HG02642 (cell line): ENCODE measurements at regions not wholly inside any gene's neighbourhood (a gene's known extent, or its start where the extent isn't known, plus 50 kb on each side); places are given as distances from the start of the nearest gene placed in this dataset.
"Not testable (repeated sequence)": the region's sequence is repeated elsewhere in the genome, so short reads cannot be mapped to it uniquely, and the experiment has no call there.

Experiments
- ATAC-seq: cut with Tn5 transposase; IDR thresholded peaks from one replicate; pipeline ENCODE4 v1.9.1; 2021; ENCODE audit warnings: mild to moderate bottlenecking; ENCODE audit not compliant: unreplicated experiment, poor library complexity

DNA sequence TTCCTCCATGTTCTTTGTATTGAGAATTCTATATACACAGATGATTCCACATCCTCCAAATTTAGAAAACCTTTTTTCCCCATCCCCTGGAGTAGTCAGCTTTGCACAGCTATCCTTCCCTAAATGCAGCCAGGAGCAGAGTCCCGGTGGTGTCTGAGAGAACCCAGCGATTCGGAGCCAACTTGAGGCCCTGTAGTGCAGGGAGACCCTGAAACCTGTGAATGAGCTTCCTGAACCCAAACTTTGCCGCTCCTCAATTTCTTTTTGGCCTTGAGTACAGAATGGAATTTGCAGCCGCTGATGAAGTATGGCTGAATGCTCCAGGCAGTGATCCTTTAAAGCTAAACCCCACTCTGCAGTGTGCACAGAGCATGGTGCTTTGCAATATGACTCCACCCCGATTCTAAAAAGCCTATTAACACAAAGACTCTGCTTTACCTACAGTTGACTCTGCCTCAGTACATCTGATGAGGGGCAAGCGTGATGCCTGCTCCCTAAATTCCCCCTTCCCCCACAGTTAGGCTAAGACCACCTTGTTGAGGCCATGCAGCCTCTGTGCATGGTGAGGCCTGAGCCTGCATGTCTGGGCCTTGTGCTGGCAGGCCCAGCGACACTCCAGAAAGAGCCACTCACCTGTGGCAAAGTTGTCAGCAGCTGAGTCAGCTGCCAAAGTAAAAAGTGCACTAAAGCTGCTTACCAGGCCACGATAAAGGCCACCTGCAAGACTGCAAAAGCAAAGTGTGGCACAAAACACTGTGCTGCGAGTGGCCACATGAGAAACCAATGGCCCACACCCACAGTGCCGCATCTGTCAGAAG lies 82.1 kb downstream of the PLEKHG1 start:
- no peak for ATAC-seq

DNA sequence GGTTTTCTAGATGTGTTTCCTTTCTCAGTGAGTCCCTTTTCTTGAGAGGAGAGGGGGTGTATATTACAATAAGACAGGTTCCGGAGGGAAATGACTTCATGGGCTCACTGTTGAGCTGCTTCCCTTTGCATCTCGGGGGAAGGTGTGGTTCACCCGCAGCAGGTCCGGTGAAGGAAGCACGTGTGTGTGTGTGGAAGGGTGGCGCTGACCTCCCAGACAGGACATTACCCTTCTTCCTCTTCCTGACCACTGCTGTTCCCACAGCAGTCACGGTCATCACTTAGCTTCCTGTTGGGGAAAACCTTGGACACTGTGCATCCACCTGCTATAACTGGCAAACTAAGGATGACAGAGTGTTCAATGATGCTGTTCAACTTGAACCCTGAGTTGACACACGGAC lies 83.6 kb downstream of the PLEKHG1 start:
- no peak for ATAC-seq

DNA sequence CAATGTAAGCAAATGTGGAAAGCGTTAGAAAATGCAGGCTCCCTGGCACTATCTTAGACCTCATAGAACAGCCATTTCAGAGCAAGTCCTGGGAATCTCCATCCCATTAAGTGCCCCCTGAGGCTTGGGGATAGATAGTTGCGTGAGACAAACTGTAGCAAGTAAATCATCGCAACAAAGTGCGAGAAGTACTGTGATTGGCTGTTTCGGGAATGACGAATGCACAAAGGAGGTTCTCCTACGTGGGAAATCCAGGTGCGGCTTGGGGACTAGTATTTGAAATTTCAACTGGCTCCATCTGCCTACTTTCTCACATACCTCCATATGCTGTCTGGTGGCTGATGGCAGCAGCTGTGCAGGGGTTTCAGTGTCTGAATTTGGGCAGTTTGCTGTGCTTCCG lies 84.5 kb downstream of the PLEKHG1 start:
- no peak for ATAC-seq

DNA sequence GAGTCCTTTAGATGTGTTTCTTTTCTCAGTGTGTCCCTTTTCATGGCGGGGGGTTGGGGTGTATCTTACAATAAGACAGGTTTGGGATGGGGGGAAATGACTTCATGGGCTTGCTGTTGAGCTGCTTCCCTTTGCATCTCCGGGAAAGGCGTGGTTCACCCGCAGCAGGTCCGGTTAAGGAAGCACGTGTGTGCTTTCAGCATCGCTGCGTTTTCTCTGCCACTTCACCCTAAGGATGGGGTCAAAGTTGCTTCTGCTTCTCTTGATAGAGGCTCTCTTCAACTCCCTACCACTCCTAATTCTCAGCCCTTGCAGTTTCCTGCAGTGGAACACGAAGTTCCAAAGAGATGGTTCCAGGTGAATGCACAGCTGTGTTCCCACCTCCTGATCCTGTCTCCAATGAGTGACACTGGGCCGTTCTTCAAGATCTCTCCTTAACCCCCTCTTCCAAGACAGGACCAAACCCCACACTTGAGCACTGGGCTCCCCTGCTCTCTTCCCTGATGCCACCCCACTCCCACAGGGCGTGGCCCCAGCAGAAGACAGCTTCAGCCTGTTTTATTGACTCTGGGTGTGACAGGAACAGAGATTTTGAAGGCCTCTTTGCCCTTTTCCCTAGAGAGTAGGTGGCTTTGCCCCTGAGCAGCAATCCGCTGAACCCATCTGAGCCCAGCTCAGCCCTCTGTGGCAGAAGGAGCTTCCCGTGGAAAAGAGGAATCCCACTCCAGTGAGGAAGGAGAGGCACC lies 85.2 kb downstream of the PLEKHG1 start:
- no peak for ATAC-seq

DNA sequence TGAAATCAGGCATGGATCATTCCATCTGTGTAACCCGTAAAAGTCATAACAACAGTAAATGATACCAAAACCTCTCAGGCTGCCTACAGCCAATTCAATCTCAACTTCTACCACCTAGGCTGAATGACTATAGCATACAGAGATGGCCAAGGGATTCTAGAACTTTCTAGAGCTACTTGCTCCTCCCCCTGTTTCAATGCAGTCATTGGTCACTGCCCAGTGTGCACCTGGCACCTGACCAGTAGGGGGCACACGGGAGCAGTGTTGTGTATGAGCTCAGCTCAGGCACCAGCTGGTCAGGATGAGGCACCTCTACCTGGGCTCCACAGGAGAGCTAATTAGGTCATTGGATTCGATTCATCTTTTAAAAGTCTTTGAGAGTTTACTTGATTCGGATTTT lies 86.2 kb downstream of the PLEKHG1 start:
- ATAC-seq, result peak; percentile 70

DNA sequence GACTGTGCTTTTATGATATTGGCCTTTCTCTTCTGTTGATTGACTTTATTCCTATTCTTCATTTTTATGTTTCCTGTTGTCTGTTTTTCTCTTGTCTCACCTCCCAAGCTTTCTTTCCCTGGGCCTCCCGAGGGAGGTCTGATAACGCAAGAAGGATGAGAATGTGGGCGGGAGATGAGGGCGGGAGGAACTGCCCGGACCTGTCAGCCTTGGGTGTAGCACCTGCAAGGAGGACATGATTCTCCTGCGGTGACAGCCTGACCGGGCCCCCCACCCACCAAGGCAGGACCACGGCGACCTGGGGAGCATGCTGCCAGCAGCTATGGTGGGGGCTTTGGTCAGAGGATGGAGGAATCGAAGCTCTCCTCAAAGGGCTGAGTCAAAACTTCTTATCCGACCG lies 86.9 kb downstream of the PLEKHG1 start:
- no peak for ATAC-seq

DNA sequence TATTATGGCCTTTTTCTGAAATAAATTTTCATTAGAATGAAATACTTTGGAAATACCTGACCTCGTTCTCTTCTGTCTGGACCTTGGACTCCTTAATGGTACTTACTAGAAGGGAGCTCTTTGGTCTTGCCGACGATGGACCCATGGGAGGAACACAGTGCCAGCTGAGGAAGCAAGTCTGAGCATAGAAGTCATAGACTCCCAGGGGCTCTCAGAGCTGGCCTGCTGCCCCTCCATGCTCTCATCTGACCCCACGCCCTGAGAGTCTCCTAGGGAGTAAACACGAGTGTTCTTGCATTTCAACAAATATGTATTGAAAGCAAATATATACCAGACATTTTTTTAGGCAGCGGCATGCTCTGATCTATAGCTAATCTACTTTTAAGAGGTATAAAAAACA lies 87.8 kb downstream of the PLEKHG1 start:
- ATAC-seq, result no peak

DNA sequence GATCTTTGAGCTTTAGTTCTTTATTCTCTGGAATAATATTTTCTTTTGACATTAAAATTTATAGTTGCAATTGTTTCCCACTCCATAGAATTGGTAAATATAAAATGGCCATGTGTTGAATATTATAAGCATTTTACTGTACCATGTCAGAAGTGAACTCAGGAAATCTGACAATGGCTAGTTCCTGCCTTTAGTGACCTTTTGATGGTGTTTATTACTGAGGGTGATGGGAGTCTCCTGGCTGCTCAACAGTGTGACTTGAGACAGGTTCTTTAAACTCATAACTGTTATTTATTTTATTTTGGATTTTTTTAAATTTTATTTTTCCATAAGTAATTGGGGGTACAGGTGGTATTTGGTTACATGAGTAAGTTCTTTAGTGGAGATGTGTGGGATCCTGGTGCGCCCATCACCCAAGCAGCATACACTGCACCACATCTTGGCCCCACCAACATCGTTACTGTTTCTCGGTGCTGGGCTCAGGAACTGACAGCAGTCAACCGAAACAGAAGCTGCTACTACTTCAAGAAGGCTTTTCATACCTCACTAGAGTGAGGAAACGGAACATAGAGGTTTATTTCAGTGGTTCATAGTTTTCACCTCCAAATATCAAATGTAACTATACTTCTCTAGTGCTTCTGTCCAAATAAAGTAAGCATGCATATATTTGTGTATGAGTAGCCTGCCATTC lies 90.4 kb downstream of the PLEKHG1 start:
- no peak for ATAC-seq

DNA sequence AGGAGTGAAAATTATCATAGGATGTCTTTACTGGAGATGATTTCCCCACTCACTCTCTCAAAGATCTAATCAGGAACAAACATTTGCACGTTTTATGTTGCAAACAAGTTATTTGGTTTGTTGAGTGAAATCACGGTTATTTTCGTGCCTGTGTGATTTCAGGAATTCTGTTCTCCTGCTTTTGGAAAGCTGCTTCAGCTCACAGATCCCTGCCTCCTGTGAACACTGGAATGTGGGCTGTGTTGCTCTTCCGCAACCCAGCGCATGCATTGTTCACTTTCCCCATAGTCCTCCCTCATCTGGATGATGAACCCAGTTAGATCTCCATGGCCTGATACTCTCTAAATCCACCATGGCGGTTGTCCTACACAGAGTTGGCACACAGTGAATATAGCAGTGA lies 91.0 kb downstream of the PLEKHG1 start:
- ATAC-seq, result no peak

DNA sequence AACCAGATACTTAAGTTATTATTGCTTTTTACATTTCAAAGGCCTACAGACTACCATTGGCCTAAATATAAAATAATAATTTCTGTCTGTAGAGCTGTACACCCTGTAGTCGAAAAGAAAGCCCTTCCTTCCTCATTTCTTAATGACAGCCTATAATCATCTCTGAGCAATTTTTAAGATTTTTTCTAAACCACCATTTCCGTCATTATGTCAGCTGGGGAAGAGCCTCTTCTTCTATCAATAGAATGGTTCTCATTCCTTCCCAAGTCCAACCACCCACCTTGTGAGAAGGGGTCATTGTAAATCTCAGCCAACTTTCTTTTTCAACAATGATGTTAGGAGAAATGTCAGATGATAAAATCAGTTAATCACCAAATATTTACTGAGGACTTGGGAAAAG lies 91.8 kb downstream of the PLEKHG1 start:
- no peak for ATAC-seq

DNA sequence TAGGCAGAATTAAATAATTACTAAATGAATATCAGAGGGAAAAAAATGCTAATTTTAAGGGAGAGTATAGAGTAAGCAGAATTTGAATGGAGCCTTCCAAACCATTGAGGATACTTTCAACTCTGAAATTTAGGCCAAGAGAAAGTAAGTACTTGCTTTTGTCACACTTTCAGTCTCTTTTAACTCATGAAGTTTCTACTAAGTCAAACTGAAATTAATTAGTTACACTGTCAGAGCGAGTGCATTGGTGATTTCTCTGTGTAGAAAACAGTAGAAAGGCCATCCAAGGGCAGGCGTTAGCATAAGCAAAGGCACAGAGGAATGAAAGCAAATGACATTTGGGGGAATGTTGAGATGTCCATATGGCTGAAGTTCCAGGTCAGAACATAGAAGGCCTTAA lies 92.9 kb downstream of the PLEKHG1 start:
- peak; percentile 80 for ATAC-seq

DNA sequence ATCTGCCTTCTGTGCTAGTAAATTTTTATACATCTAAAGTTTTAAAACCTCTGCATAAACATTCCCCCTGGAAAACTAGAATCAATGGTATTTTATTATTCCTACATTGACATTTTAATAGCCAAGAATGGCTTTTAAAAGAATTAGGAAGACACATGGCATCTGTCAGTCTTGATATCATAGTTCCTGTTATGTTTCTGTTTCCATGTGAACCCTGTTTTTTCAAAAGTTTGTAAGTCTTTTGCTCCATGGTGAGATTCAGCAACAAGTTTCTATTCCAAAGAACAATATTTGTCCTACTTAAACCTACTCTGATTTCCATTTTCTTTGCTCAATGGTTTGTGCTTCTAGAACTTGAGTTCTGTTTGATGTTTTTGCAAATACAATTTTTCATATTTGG lies 95.2 kb downstream of the PLEKHG1 start:
- no peak for ATAC-seq

DNA sequence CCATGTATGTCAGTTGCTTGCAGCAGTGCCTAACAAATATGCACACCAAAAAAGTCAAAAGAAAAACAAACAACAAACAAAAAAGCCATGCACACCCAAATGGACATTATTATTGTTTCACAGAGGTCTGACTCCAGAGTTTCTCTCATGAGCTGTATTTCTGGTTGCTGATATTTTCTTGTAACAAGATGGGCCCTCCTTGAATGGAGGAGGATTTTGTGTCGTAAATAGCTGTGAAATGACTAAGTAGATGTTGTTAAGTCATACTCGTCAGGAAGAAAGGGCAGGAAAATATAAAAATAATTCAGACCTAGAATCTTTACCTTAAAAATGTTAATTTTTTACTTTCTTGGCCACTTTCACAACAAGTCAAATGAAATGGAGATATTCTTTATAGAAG lies 96.0 kb downstream of the PLEKHG1 start:
- no peak for ATAC-seq

DNA sequence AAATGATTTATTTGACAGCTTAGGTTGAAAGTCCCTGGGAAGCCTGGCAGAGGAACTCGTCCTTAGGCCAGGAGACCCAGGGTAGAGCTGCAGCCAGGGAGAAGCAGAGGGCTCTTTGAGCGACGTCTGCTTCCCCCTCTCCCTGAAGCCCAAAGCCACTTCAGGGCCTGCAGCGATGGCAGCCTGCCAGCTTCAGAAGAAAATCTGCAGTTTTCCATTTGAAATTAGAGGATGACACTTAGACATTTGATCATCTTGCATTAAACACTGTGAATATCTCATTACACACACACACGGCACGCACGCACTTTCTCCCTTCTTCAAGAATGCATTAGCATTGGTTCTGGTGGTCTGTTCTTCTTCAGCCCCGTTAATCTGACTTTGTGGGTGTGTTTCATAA lies 96.5 kb downstream of the PLEKHG1 start:
- no peak for ATAC-seq

DNA sequence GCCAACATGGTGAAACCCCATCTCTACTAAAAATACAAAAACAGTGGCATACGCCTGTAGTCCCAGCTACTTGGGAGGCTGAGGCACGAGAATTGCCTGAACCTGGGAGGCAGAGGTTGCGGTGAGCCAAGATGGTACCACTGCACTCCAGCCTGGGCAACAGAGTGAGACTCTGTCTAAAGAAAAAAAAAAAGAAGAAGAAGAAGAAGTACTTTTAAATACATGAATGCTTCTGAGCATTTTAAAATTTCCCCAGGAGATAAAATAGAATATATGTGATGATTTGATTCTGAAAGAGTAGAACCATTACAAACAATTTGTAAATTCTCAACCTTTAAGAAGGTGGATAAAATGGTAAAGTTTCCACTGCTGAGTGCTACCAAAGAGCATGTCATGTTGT lies 97.2 kb downstream of the PLEKHG1 start:
- not testable (repeated sequence) for ATAC-seq

DNA sequence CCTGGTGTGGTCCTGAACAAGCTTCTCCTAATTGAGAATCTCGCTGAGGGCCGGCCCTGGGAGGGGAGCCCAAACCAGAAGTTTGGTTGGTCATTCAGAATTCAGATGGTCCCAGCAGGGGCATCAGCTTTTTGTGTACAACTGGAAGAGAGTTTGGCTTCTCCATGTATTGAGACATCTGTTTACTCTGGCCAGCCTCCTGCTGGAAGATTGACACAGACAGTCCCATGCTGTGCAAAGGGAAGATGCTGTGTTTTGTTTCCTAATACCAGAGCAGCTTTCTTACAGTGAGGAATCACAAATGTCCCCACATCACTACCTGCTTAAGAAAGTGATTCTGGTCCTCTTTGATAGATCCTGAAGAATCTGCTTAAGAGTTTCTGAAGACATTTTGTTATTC lies 97.8 kb downstream of the PLEKHG1 start:
- ATAC-seq, result no peak

DNA sequence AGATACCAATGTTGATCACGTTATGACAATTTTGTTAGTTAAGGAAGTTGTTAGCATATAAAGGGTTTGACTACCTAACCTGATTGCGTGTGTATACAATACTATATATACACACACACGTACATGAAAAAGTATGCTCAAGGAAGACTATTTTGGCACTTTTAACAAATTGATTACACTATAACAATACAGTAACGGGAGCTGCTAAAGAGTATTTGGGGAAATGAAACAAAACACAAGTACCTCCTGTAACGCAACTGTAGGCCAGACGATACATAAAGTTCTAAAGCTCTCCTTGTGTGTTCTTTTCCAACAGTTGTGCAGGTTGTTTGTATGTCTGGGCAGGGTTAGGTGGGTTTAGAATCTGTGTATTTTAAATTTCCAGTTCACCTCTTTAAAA lies 98.7 kb downstream of the PLEKHG1 start:
- peak; percentile 73 for ATAC-seq

DNA sequence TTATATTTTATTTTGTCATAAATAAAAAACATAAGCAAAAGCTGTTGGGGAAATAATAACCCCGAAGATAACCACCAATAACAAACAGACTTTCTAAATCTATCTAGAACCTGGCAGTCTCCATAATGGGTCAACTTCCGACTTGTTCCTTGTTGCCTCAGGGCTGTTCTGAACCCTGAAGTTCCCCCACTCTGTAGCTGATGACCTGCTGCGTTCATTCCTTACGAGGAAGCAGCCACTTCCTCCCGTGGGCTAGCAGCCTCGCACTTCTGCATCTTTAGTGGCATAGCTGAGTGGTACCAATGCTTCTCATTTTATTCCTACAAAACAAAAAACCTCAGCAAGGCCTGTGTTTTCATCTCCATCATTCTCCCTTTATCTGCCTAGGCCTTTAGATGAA lies 103.0 kb downstream of the PLEKHG1 start:
- no peak for ATAC-seq

DNA sequence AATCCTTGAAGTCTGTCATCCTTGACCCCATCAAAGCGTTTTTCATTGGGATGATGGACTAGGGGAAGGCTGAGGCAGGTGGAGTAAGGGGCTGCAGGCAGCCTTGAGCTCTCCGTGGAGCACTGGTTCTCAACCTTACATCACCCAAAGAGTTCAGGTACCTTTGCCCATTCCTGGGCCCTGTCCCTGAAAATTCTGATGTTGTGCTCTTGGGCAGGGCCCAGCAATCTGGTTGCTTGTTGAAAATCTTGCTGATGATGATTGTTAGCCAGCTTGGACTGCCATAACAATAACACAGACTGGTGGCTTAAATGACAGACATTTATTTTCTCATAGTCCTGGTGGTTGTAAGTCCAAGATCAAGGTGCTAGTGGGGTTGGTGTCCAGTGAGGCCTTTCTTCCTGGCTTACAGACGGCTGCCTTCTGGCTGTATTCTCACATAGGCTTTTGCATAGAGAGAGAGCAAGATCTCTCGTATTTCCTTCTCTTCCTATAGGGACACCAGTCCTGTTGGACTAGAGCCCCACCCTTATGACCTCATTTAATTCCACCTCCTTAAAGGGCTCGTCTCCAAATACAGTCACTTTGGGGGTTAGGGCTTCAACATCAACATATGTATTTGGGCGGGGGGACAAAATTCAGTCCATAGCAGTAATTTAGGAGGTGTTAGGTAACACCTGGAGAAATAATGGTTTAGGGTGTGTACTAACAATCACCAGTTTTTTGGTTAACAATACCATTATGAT lies 104.9 kb downstream of the PLEKHG1 start:
- no peak for ATAC-seq

DNA sequence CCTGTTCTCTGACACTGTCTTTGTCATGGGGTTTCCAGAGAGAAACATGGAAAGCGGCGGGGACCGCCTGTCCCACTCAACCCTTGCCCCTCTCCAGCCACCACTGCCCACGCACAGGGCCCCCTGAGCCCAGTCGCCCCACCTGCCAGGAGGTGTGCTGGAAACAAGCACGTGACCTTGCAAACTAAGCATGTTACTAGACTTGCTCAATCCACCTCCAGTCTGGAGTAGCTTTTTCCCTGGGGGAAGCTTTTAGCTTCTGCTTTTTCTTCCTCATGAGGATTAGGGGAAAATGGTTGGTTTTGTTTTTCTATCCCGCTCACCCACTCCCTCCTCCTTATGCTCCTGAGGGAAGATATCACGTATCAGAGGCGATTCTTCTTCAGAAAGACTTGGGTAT lies 105.7 kb downstream of the PLEKHG1 start:
- ATAC-seq, result no peak

DNA sequence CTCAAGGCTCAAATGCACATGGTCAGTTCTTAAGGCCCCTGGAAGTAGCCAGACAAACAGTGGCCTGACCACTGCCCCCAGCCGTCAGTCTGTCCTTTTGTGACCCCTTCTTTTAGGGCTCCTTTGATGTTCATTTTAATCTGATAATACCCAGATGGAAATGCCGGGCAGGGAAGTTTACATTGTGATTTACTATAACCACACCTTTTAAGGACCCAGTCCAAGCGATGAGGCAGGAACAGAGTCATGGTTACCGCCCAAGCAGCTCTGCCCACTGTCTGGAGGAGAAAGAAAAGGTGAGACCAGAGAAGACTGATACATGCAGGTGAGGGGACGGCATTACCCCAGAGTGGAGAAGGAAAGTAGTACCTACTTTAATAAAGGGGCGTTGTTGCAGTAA lies 110.6 kb downstream of the PLEKHG1 start:
- no peak for ATAC-seq
